ENCODE measurements at regions not wholly inside any gene's neighbourhood (a gene's known extent, or its start where the extent isn't known, plus 50 kb on each side); places are given as distances from the start of the nearest gene placed in this dataset.

GRCh38 chr6:75023634-75024033 is 182.2 kb downstream of the COL12A1 start:
- no peaks in the 10 kb centered on the region for H3K4me1 ChIP-seq (replicated peaks in 1 of 2; ENCODE audit: control insufficient read depth in 2 of 2, insufficient read depth in 2 of 2, low read length in 2 of 2)
- ATAC-seq (no peak), FAIRE-seq (no peak), DNase-seq (ENCODE audit: extremely low read depth in 1 of 4, low spot score in 3 of 4) (no peak)
- CTCF ChIA-PET (ENCODE audit: low intra/inter-chr PET ratio) = no interaction called here
- H3K4me2 ChIP-seq (ENCODE audit: insufficient read depth, low read length) = no peak overlapping the region
- no peak overlapping the region for H2AFZ ChIP-seq (ENCODE audit: low read depth, low read length)
- no peak for TF ChIP-seq CSDE1 (IDR thresholded peaks at IDR 0.05)
- TF ChIP-seq SMAD1 (IDR thresholded peaks at IDR 0.05; ENCODE audit: low read depth, low read length, partially characterized antibody) = no peak
- TF ChIP-seq CHD2 (IDR thresholded peaks at IDR 0.05; ENCODE audit: low read depth, low read length) = no peak
- TF ChIP-seq HIVEP1 (CRISPR knock-in tag; IDR thresholded peaks at IDR 0.05) = no peak
- TF ChIP-seq SRSF9 (IDR thresholded peaks at IDR 0.05; ENCODE audit: borderline replicate concordance, low read depth, low read length) = no peak
- TF ChIP-seq MAZ (CRISPR knock-in tag; conservative IDR thresholded peaks at IDR 0.05 in 1 of 2, IDR thresholded peaks at IDR 0.05 in 1 of 2) = no peak
- no peak for TF ChIP-seq ZZZ3 (IDR thresholded peaks at IDR 0.05)
- no peak for TF ChIP-seq PHF21A (IDR thresholded peaks at IDR 0.05; ENCODE audit: borderline replicate concordance, low read depth)
- TF ChIP-seq CHD1 (IDR thresholded peaks at IDR 0.05; ENCODE audit: low read length) = no peak
- no peak for TF ChIP-seq ATF3 (IDR thresholded peaks at IDR 0.05)
- no peak for TF ChIP-seq ATF3 (CRISPR knock-in tag; conservative IDR thresholded peaks at IDR 0.05)
- TF ChIP-seq SMAD3 (CRISPR knock-in tag; conservative IDR thresholded peaks at IDR 0.05) = no peak
- no peak for TF ChIP-seq RBM17 (IDR thresholded peaks at IDR 0.05; ENCODE audit: borderline replicate concordance, low read depth, low read length)
- no peak for TF ChIP-seq ZNF436 (CRISPR knock-in tag; IDR thresholded peaks at IDR 0.05)
- TF ChIP-seq TEAD1 (CRISPR knock-in tag; IDR thresholded peaks at IDR 0.05) = no peak
- H4K20me1 ChIP-seq (replicated peaks; ENCODE audit: control insufficient read depth, insufficient read depth, low read length) = no peaks in the 10 kb centered on the region
- no peak overlapping the region for H3K27ac ChIP-seq (ENCODE audit: extremely low read depth, low read depth, low read length)
- H3K36me3 ChIP-seq (ENCODE audit: control insufficient read depth, insufficient read depth, low read length) = no peaks in the 10 kb centered on the region
- H3K9me3 ChIP-seq (replicated peaks; ENCODE audit: control insufficient read depth, insufficient read depth, low read depth, low read length) = no peaks in the 10 kb centered on the region
- no peaks in the 10 kb centered on the region for H3K27me3 ChIP-seq (ENCODE audit: control insufficient read depth in 2 of 2, insufficient read depth in 2 of 2, low read length in 2 of 2)
- in situ Hi-C loops (cut with MboI) = no loop called here
- H3K79me2 ChIP-seq (ENCODE audit: control insufficient read depth, insufficient read depth, low read length) = no peaks in the 10 kb centered on the region
- POLR2A ChIA-PET = no interaction called here
- BruUV-seq (replicated peaks) = no TSS peak
- H3K9ac ChIP-seq (ENCODE audit: insufficient read depth in 1 of 2, low read depth in 2 of 2, low read length in 2 of 2) = no peak overlapping the region
- no peaks in the 10 kb centered on the region for H3K9me1 ChIP-seq (ENCODE audit: control insufficient read depth, insufficient read depth, low read length)
- intact Hi-C loops (cut with micrococcal nuclease) = no loop called here
- H3K4me3 ChIP-seq = no peak overlapping the region

Measured in K562 (cell line).